ENCODE measurements at regions not wholly inside any gene's neighbourhood (a gene's known extent, or its start where the extent isn't known, plus 50 kb on each side); places are given as distances from the start of the nearest gene placed in this dataset.

GRCh38 chr3:194282436-194283122, 68.5 kb downstream of the CPN2 start:
- no peak overlapping the region for H3K27ac Mint-ChIP-seq
- H3K4me1 Mint-ChIP-seq = no peaks in the 10 kb centered on the region
- peaks cover 4% of the 10 kb centered on the region for H3K27me3 Mint-ChIP-seq
- no peak for ATAC-seq (replicated peaks)
- H3K9me3 Mint-ChIP-seq = no peaks in the 10 kb centered on the region
- H3K4me3 Mint-ChIP-seq = no peak overlapping the region
- no peaks in the 10 kb centered on the region for H3K36me3 Mint-ChIP-seq (ENCODE audit: low read depth)

DNA sequence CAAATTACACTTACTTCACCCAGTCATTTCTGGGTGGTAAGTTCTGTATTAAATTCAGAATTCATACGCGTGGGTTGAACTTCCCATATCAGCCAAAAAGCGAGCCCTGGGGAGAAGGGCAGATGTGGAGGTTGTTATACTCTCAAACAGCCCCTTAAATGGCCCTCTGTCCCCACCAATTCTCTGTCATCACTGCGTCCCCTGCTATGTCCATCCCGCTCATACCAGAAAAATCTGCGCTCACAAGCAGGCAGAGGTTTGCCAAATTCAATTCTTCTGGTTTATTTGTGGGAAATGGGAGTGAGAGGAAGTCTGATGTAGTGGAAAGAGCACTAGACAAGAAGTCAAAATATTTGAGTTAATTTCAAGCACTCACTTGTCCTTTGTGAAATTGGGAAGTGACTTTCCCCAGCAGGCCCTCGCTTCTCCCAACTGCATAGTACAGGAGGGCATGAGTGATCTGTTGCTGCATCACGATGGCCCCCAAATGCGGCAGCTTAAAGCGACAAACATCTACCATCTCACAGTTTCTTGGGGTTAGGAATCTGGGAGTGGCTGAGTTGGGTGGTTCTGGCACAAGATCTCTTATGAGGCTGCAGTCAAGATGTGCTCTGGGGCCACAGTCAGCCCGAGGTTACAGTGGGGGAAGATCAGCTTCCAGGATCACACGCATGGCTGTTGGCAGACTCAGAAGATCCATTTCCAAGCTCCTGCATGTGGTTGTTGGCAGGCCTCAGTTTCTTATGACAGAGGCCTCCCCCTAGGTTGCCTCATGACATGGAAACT, 67.7 kb downstream of the CPN2 start:
- Mint-ChIP-seq H3K9me3 (no peaks in the 10 kb centered on the region), H3K4me3 (no peak overlapping the region), H3K27me3 (peaks cover 4% of the 10 kb centered on the region), H3K4me1 (no peaks in the 10 kb centered on the region), H3K36me3 (ENCODE audit: low read depth) (no peaks in the 10 kb centered on the region), H3K27ac (no peak overlapping the region)
- ATAC-seq (replicated peaks) = no peak

GRCh38 chr3:194284351-194284750, 66.8 kb downstream of the CPN2 start:
- H3K27me3 Mint-ChIP-seq = peaks cover 8% of the 10 kb centered on the region
- no peaks in the 10 kb centered on the region for H3K9me3 Mint-ChIP-seq
- no peaks in the 10 kb centered on the region for H3K4me1 Mint-ChIP-seq
- no peak for ATAC-seq (replicated peaks)
- H3K27ac Mint-ChIP-seq = no peak overlapping the region
- H3K4me3 Mint-ChIP-seq = no peak overlapping the region
- H3K36me3 Mint-ChIP-seq (ENCODE audit: low read depth) = no peaks in the 10 kb centered on the region

DNA sequence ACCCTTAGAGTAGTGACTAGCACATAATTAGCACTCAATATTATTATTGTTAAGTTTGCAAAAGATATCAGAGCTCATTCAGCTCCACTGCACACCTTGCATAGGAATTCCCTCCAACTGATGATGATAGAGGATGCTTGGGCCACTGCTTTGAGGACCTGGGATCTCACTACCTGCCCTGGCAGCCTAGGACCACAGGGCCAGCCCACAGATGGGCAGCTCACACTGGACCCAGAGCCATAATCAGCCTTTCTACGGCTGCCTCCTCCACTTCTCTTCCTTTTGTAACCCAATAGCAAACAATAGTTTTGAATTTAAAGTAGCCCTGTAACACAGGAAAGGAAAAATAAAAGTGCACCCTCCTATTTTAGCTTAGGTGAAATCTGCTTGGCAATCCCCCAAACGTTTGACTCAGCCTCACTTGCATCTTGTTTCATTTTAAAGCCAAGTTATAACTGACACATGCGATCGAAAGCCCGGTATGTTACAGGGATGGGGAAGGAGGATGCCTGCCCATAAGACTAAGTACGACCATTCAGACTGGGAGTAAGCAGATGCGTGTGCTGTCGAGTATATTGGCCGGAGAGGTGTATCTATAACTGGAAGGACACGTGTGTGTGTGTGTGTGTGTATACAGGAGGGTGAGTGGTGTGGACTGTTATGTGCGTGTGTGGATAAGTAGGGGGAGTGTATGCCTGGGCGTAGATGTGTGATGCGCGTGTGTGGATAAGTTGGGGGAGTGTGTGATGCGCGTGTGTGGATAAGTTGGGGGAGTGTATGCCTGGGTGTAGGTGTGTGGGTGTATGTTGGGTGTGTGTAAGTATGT, 65.9 kb downstream of the CPN2 start:
- Mint-ChIP-seq H3K4me3 (no peak overlapping the region), H3K36me3 (ENCODE audit: low read depth) (no peaks in the 10 kb centered on the region), H3K9me3 (peaks cover 3% of the 10 kb centered on the region), H3K27me3 (peaks cover 11% of the 10 kb centered on the region), H3K4me1 (no peaks in the 10 kb centered on the region), H3K27ac (no peak overlapping the region)
- no peak for ATAC-seq (replicated peaks)

DNA sequence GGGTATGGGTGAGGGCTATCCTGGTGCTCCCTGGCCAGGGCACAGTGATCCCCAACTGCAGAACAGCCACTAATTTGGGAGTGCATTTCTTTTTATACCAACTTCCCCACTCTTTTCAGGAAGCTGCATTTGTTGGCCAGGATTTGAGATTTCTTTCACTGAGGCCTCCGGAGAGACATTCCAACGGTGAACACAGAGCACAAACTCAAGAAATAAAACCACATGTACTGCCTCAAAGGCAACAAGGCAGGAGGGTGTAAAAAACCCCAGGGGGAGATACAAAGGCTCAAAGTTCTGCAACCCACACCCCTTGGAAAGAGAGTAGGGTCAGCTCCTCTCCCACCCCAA, 65.3 kb downstream of the CPN2 start:
- H3K27me3 Mint-ChIP-seq = peaks cover 11% of the 10 kb centered on the region
- H3K36me3 Mint-ChIP-seq (ENCODE audit: low read depth) = no peaks in the 10 kb centered on the region
- no peaks in the 10 kb centered on the region for H3K4me1 Mint-ChIP-seq
- no peak overlapping the region for H3K4me3 Mint-ChIP-seq
- ATAC-seq (replicated peaks) = no peak
- H3K9me3 Mint-ChIP-seq = peaks cover 4% of the 10 kb centered on the region
- H3K27ac Mint-ChIP-seq = no peak overlapping the region

- Mint-ChIP-seq H3K9me3 (peaks cover 4% of the 10 kb centered on the region), H3K27ac (no peak overlapping the region), H3K27me3 (peaks cover 11% of the 10 kb centered on the region), H3K4me1 (no peaks in the 10 kb centered on the region), H3K36me3 (ENCODE audit: low read depth) (no peaks in the 10 kb centered on the region), H3K4me3 (no peak overlapping the region)
- ATAC-seq (replicated peaks) = no peak
These were observed 64.6 kb downstream of the CPN2 start for GRCh38 chr3:194286375-194287146.

- Mint-ChIP-seq H3K4me3 (no peak overlapping the region), H3K27ac (no peak overlapping the region), H3K36me3 (ENCODE audit: low read depth) (no peaks in the 10 kb centered on the region), H3K4me1 (no peaks in the 10 kb centered on the region), H3K27me3 (peaks cover 7% of the 10 kb centered on the region), H3K9me3 (peaks cover 4% of the 10 kb centered on the region)
- ATAC-seq (replicated peaks) = no peak
These were observed 63.8 kb downstream of the CPN2 start for GRCh38 chr3:194287374-194287773.

- no peaks in the 10 kb centered on the region for H3K36me3 Mint-ChIP-seq (ENCODE audit: low read depth)
- peaks cover 4% of the 10 kb centered on the region for H3K9me3 Mint-ChIP-seq
- no peak overlapping the region for H3K27ac Mint-ChIP-seq
These were observed 63.0 kb downstream of the CPN2 start for GRCh38 chr3:194287977-194288706.

More at GRCh38 chr3:194287977-194288706, 63.0 kb downstream of the CPN2 start:
- no peak overlapping the region for H3K4me3 Mint-ChIP-seq
- peaks cover 7% of the 10 kb centered on the region for H3K27me3 Mint-ChIP-seq
- no peaks in the 10 kb centered on the region for H3K4me1 Mint-ChIP-seq
- no peak for ATAC-seq (replicated peaks)

All from activated T-helper 17 cell treated with anti-CD3 and anti-CD28 coated beads, Interleukin-2, amount 50 U/mL, for 72 hours (primary cell).